ENCODE measurements at regions not wholly inside any gene's neighbourhood (a gene's known extent, or its start where the extent isn't known, plus 50 kb on each side); places are given as distances from the start of the nearest gene placed in this dataset.
A peak's percentile ranks its signal among the peaks of the same experiment; 100 is the strongest.

- WGBS, 2 experiments (ENCODE audit: extremely low coverage in 2 of 2, insufficient read length in 1 of 2), result no CpG with 5 or more reads among the region's 3 CpGs
These were observed 274.9 kb downstream of the CDH26 start for GRCh38 chr20:60233018-60233630.

More at GRCh38 chr20:60233018-60233630, 274.9 kb downstream of the CDH26 start:
- Histone ChIP-seq H3K9me3 (ENCODE audit: control insufficient read depth, insufficient read depth, low read length) (peaks cover 2% of the 10 kb centered on the region), H3K23ac (ENCODE audit: low read depth, low read length) (no peak overlapping the region), H3K9me1 (ENCODE audit: insufficient read depth, low read length) (no peaks in the 10 kb centered on the region), H2AK9ac (replicated peaks; ENCODE audit: low read depth, low read length, poor library complexity) (no peak overlapping the region), H3K9ac (ENCODE audit: low read depth, low read length) (no peak overlapping the region), H3K4me2 (ENCODE audit: low read depth, low read length) (no peak overlapping the region), H3K18ac (ENCODE audit: low read depth, low read length) (no peak overlapping the region), H3K4ac (ENCODE audit: low read depth, low read length) (no peak overlapping the region), H4K5ac (ENCODE audit: low read depth, low read length) (no peak overlapping the region), H2BK5ac (ENCODE audit: low read depth, low read length, poor library complexity, severe bottlenecking) (no peak overlapping the region), H3K56ac (ENCODE audit: extremely low read depth, insufficient read depth, low read length) (no peak overlapping the region), H3K4me1 (ENCODE audit: control insufficient read depth, insufficient read depth, low read length) (peaks cover 3% of the 10 kb centered on the region), H3K4me3 (ENCODE audit: insufficient read depth, low read depth, low read length) (no peak overlapping the region), H3K27me3 (ENCODE audit: control insufficient read depth, insufficient read depth, low read length) (no peaks in the 10 kb centered on the region), H4K20me1 (ENCODE audit: insufficient read depth, low read length) (no peaks in the 10 kb centered on the region), H4K8ac (ENCODE audit: low read depth in 2 of 2, low read length in 2 of 2) (no peak overlapping the region), H2AFZ (replicated peaks; ENCODE audit: low read length, poor library complexity) (no peak overlapping the region), H2BK20ac (ENCODE audit: low read depth, low read length) (no peak overlapping the region), H3K36me3 (ENCODE audit: control insufficient read depth, insufficient read depth, low read length) (no peaks in the 10 kb centered on the region), H2AK5ac (ENCODE audit: low read depth, low read length) (no peak overlapping the region), H3K27ac (ENCODE audit: insufficient read depth, low read length) (no peak overlapping the region), H3K14ac (replicated peaks; ENCODE audit: low read depth, low read length) (no peak overlapping the region), H2BK15ac (ENCODE audit: low read depth, low read length) (no peak overlapping the region), H4K91ac (ENCODE audit: insufficient read depth, low read depth, low read length) (no peak overlapping the region), H3K79me1 (ENCODE audit: low read depth in 1 of 2, low read length in 2 of 2) (no peaks in the 10 kb centered on the region), H2BK120ac (ENCODE audit: low read depth, low read length) (no peak overlapping the region)
- no TSS peak for BruUV-seq (replicated peaks)
- ChIA-PET POLR2A (ENCODE audit: unreplicated experiment) (no interaction called here), CTCF (no interaction called here)
- ATAC-seq (ENCODE audit: low read depth) (no peak; the same call in 1 of the 2 replicates), DNase-seq (peak; percentile 25)
- no peak for TF ChIP-seq RCOR1 (IDR thresholded peaks at IDR 0.05; ENCODE audit: insufficient replicate concordance, low read length)
- intact Hi-C loops (cut with micrococcal nuclease), result loop anchor here (10.0 kb wide), 1 partner anchor 952 kb away; no protein-coding TSS in a partner anchor
- in situ Hi-C loops (cut with MboI; ENCODE audit: low sequenced_read_pairs), result no loop called here
- dilution Hi-C loops (cut with HindIII; ENCODE audit: low sequenced_read_pairs, unreplicated experiment), result no loop called here
